ENCODE measurements at regions not wholly inside any gene's neighbourhood (a gene's known extent, or its start where the extent isn't known, plus 50 kb on each side); places are given as distances from the start of the nearest gene placed in this dataset.

- TF ChIP-seq CTCF (conservative IDR thresholded peaks at IDR 0.05; ENCODE audit: low read depth, low read length), result no peak
- DNase-seq (ENCODE audit: low read depth), result no peak
These were observed 653.9 kb upstream of the NEGR1 start for GRCh38 chr1:72936151-72936740.

GRCh38 chr1:72932025-72932424 lies 649.7 kb upstream of the NEGR1 start:
- no peak overlapping the region for H3K4me3 ChIP-seq (ENCODE audit: low read length)

More at GRCh38 chr1:72936151-72936740, 653.9 kb upstream of the NEGR1 start:
- H3K4me3 ChIP-seq (ENCODE audit: low read length), result no peak overlapping the region

GRCh38 chr1:72930528-72930927 lies 648.2 kb upstream of the NEGR1 start:
- no peak for DNase-seq (ENCODE audit: low read depth)
- H3K4me3 ChIP-seq (ENCODE audit: low read length), result no peak overlapping the region
- TF ChIP-seq CTCF (conservative IDR thresholded peaks at IDR 0.05; ENCODE audit: low read depth, low read length), result no peak

More at GRCh38 chr1:72932025-72932424, 649.7 kb upstream of the NEGR1 start:
- no peak for TF ChIP-seq CTCF (conservative IDR thresholded peaks at IDR 0.05; ENCODE audit: low read depth, low read length)
- no peak for DNase-seq (ENCODE audit: low read depth)

GRCh38 chr1:72918940-72919339 lies 636.6 kb upstream of the NEGR1 start:
- DNase-seq (ENCODE audit: low read depth), result no peak
- no peak for TF ChIP-seq CTCF (conservative IDR thresholded peaks at IDR 0.05; ENCODE audit: low read depth, low read length)

GRCh38 chr1:72917920-72918319 lies 635.6 kb upstream of the NEGR1 start:
- no peak overlapping the region for H3K4me3 ChIP-seq (ENCODE audit: low read length)
- no peak for TF ChIP-seq CTCF (conservative IDR thresholded peaks at IDR 0.05; ENCODE audit: low read depth, low read length)
- no peak for DNase-seq (ENCODE audit: low read depth)

More at GRCh38 chr1:72918940-72919339, 636.6 kb upstream of the NEGR1 start:
- H3K4me3 ChIP-seq (ENCODE audit: low read length), result no peak overlapping the region

- TF ChIP-seq CTCF (conservative IDR thresholded peaks at IDR 0.05; ENCODE audit: low read depth, low read length), result no peak
- no peak overlapping the region for H3K4me3 ChIP-seq (ENCODE audit: low read length)
- DNase-seq (ENCODE audit: low read depth), result no peak
These were observed 633.2 kb upstream of the NEGR1 start for GRCh38 chr1:72915581-72915980.

- no peak for TF ChIP-seq CTCF (conservative IDR thresholded peaks at IDR 0.05; ENCODE audit: low read depth, low read length)
- no peak for DNase-seq (ENCODE audit: low read depth)
- H3K4me3 ChIP-seq (ENCODE audit: low read length), result no peak overlapping the region
These were observed 629.3 kb upstream of the NEGR1 start for GRCh38 chr1:72911656-72912055.

Data from retinal pigment epithelial cell (primary cell).